ENCODE measurements at regions not wholly inside any gene's neighbourhood (a gene's known extent, or its start where the extent isn't known, plus 50 kb on each side); places are given as distances from the start of the nearest gene placed in this dataset.

GRCh38 chr5:2453781-2454180, 297.7 kb downstream of the IRX2 start:
- Histone ChIP-seq H4K5ac (ENCODE audit: insufficient read length, low read depth, low read length) (no peak overlapping the region), H3K56ac (replicated peaks; ENCODE audit: insufficient read length, low read depth, low read length) (peak overlapping the region; percentile 82), H3K4me3 (ENCODE audit: extremely low read depth in 1 of 4, insufficient read depth in 2 of 4, low read depth in 3 of 4, low read length in 4 of 4) (no peak overlapping the region), H2BK5ac (ENCODE audit: low read depth, low read length) (no peak overlapping the region), H2BK12ac (ENCODE audit: low read depth, low read length) (no peak overlapping the region), H3K79me2 (ENCODE audit: control insufficient read depth in 1 of 2, insufficient read depth in 2 of 2, low read length in 2 of 2) (no peaks in the 10 kb centered on the region), H3K4ac (replicated peaks; ENCODE audit: insufficient read length, low read depth, low read length) (no peak overlapping the region), H3K14ac (ENCODE audit: insufficient read length) (no peak overlapping the region), H3K23ac (ENCODE audit: insufficient read length) (no peak overlapping the region), H3K4me2 (ENCODE audit: insufficient read depth in 1 of 2, low read depth in 2 of 2, low read length in 2 of 2) (no peak overlapping the region), H4K91ac (replicated peaks; ENCODE audit: insufficient read length, low read length) (no peak overlapping the region), H4K8ac (ENCODE audit: extremely low read depth, insufficient read depth, low read length) (no peak overlapping the region), H3K4me1 (replicated peaks in 1 of 4; ENCODE audit: control insufficient read depth in 3 of 4, insufficient read depth in 4 of 4, low read length in 3 of 4) (no peaks in the 10 kb centered on the region), H4K20me1 (replicated peaks in 1 of 2; ENCODE audit: control insufficient read depth in 1 of 2, insufficient read depth in 2 of 2, low read length in 2 of 2) (no peaks in the 10 kb centered on the region), H2AFZ (ENCODE audit: low read length) (no peak overlapping the region), H3K36me3 (ENCODE audit: control insufficient read depth in 2 of 4, insufficient read depth in 4 of 4, low read length in 3 of 4) (no peaks in the 10 kb centered on the region), H2BK20ac (ENCODE audit: low read length) (no peak overlapping the region), H3K9ac (replicated peaks in 1 of 4; ENCODE audit: extremely low read depth in 1 of 4, low read depth in 3 of 4, low read length in 3 of 4) (no peak overlapping the region), H3K79me1 (ENCODE audit: low read depth, low read length) (no peaks in the 10 kb centered on the region), H3K27ac (ENCODE audit: low read depth, low read length) (no peak overlapping the region), H3K18ac (ENCODE audit: extremely low read depth, low read length) (no peak overlapping the region), H3K27me3 (replicated peaks in 1 of 4; ENCODE audit: control insufficient read depth in 3 of 4, extremely low read depth in 1 of 4, insufficient read depth in 3 of 4, low read length in 3 of 4) (no peaks in the 10 kb centered on the region), H2BK120ac (replicated peaks; ENCODE audit: low read depth, low read length) (no peak overlapping the region), H3K23me2 (ENCODE audit: low read depth, low read length) (peaks cover 7% of the 10 kb centered on the region; the same call in 1 of the 2 replicates), H2AK5ac (ENCODE audit: low read depth, low read length) (no peak overlapping the region), H3K9me3 (ENCODE audit: insufficient read depth in 2 of 2, low read depth in 1 of 2, low read length in 1 of 2) (no peaks in the 10 kb centered on the region), H2BK15ac (ENCODE audit: low read length) (no peak overlapping the region)
- WGBS, 2 experiments (ENCODE audit: extremely low coverage in 1 of 2, insufficient coverage in 1 of 2, insufficient read length in 1 of 2, insufficient replicate concordance in 2 of 2, low coverage in 1 of 2, low lambda C conversion rate in 2 of 2, missing lambda C conversion rate in 1 of 2) = 83% methylated on average over 3 of the region's 3 CpGs; no CpG with 5 or more reads in 1 of the 2 experiments
- FAIRE-seq = no peak
- ChIA-PET CTCF (ENCODE audit: partially characterized antibody) (no interaction called here), POLR2A (ENCODE audit: partially characterized antibody) (no interaction called here)
- TF ChIP-seq GTF2F1 (IDR thresholded peaks at IDR 0.05; ENCODE audit: borderline replicate concordance, low read depth, low read length) = no peak
- no peak for TF ChIP-seq RXRA (IDR thresholded peaks at IDR 0.05; ENCODE audit: insufficient read depth, low read depth, low read length)
- no peak for TF ChIP-seq BACH1 (IDR thresholded peaks at IDR 0.05; ENCODE audit: low read length)
- TF ChIP-seq CTBP2 (IDR thresholded peaks at IDR 0.05; ENCODE audit: borderline replicate concordance, insufficient read depth, insufficient read length, low read length) = no peak
- TF ChIP-seq KDM1A (IDR thresholded peaks at IDR 0.05; ENCODE audit: borderline replicate concordance, low read length) = no peak
- TF ChIP-seq TAF1 (IDR thresholded peaks at IDR 0.05; ENCODE audit: low read depth, low read length) = no peak
- TF ChIP-seq, protein P1, sequence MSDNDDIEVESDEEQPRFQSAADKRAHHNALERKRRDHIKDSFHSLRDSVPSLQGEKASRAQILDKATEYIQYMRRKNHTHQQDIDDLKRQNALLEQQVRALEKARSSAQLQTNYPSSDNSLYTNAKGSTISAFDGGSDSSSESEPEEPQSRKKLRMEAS (IDR thresholded peaks at IDR 0.05) = no peak
- DNase-seq (ENCODE audit: low read depth in 1 of 2, low spot score in 2 of 2) = no peak

Measured in H1 (cell line).